ENCODE measurements at regions not wholly inside any gene's neighbourhood (a gene's known extent, or its start where the extent isn't known, plus 50 kb on each side); places are given as distances from the start of the nearest gene placed in this dataset.

DNA sequence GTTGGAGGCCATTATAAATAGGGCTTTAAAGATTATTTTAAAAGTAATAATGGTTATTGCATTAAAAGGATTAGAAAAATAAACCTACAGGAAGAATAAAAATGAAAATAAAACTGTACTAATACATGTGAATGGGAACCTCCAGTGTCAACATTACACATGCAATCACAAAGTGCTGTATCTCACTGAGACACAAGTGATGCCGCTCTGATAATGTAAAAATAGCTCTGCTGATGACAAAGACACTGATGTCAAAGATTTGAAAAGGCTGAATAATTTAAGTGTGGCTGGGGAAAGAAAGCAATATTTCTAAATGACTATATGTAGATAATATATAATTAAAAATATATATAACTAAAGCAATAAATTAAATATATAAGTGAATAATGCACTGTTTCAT is 129.1 kb upstream of the RAP2B start:
- TF ChIP-seq, protein P1, sequence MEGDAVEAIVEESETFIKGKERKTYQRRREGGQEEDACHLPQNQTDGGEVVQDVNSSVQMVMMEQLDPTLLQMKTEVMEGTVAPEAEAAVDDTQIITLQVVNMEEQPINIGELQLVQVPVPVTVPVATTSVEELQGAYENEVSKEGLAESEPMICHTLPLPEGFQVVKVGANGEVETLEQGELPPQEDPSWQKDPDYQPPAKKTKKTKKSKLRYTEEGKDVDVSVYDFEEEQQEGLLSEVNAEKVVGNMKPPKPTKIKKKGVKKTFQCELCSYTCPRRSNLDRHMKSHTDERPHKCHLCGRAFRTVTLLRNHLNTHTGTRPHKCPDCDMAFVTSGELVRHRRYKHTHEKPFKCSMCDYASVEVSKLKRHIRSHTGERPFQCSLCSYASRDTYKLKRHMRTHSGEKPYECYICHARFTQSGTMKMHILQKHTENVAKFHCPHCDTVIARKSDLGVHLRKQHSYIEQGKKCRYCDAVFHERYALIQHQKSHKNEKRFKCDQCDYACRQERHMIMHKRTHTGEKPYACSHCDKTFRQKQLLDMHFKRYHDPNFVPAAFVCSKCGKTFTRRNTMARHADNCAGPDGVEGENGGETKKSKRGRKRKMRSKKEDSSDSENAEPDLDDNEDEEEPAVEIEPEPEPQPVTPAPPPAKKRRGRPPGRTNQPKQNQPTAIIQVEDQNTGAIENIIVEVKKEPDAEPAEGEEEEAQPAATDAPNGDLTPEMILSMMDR (IDR thresholded peaks at IDR 0.05), result no peak
- no peak for TF ChIP-seq ZFX (IDR thresholded peaks at IDR 0.05; ENCODE audit: borderline replicate concordance)

Measured in 22Rv1 (cell line).